ENCODE measurements at regions not wholly inside any gene's neighbourhood (a gene's known extent, or its start where the extent isn't known, plus 50 kb on each side); places are given as distances from the start of the nearest gene placed in this dataset.
A peak's percentile ranks its signal among the peaks of the same experiment; 100 is the strongest.

DNA sequence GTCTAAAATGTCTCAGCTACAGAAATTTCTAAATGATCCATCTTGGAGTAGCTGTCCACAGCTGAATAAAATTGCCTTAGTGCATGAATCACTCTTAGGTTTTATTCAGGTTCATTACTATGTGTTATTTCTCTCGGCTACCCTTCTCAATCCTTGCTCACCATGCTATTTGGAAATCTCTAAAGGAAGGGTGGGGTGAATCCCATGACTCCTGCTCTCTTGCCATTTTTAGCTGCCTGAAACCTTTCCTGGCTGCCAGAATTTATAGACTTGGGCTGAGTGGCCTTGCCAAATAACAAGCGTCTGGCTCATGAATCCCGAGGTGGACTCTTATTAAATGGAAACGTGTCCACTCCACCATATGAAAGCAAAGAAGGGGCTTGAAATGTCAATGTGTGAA, 936.1 kb upstream of the SOX9 start:
- DNase-seq (peak in 1 of 2 donors; percentile 15), ATAC-seq (peak in 6 of 8 donors; percentile 47 to 95 (median 62))
- 56 to 60% methylated on average over 4 of the region's 4 CpGs for WGBS, 2 donors
- TF ChIP-seq, protein P1, sequence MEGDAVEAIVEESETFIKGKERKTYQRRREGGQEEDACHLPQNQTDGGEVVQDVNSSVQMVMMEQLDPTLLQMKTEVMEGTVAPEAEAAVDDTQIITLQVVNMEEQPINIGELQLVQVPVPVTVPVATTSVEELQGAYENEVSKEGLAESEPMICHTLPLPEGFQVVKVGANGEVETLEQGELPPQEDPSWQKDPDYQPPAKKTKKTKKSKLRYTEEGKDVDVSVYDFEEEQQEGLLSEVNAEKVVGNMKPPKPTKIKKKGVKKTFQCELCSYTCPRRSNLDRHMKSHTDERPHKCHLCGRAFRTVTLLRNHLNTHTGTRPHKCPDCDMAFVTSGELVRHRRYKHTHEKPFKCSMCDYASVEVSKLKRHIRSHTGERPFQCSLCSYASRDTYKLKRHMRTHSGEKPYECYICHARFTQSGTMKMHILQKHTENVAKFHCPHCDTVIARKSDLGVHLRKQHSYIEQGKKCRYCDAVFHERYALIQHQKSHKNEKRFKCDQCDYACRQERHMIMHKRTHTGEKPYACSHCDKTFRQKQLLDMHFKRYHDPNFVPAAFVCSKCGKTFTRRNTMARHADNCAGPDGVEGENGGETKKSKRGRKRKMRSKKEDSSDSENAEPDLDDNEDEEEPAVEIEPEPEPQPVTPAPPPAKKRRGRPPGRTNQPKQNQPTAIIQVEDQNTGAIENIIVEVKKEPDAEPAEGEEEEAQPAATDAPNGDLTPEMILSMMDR (IDR thresholded peaks at IDR 0.05) = no peak
- H3K27me3 ChIP-seq = no peaks in the 10 kb centered on the region
- intact Hi-C loops (cut with DNase I) = no loop called here
- no peaks in the 10 kb centered on the region for H3K36me3 ChIP-seq
- peak overlapping the region in 1 of 10 donors; percentile 20 for H3K27ac ChIP-seq
- H3K4me1 ChIP-seq = no peaks in the 10 kb centered on the region
- no peak overlapping the region for H3K4me3 ChIP-seq
- peaks cover 0 to 5% (median 0%) of the 10 kb centered on the region in 11 donors for H3K9me3 ChIP-seq

- no peak overlapping the region for H3K4me3 ChIP-seq
- no peaks in the 10 kb centered on the region for H3K4me1 ChIP-seq
- 89 to 95% methylated on average over 8 of the region's 8 CpGs for WGBS, 2 donors
- DNase-seq (no peak), ATAC-seq (no peak)
- TF ChIP-seq, protein P1 (IDR thresholded peaks at IDR 0.05) = no peak
- H3K27ac ChIP-seq = no peak overlapping the region
- H3K27me3 ChIP-seq = no peaks in the 10 kb centered on the region
- H3K36me3 ChIP-seq = no peaks in the 10 kb centered on the region
- intact Hi-C loops (cut with DNase I) = no loop called here
- H3K9me3 ChIP-seq = peaks cover 0 to 10% (median 0%) of the 10 kb centered on the region in 11 donors
Observed at GRCh38 chr17:71187145-71187878, 933.5 kb upstream of the SOX9 start.

DNA sequence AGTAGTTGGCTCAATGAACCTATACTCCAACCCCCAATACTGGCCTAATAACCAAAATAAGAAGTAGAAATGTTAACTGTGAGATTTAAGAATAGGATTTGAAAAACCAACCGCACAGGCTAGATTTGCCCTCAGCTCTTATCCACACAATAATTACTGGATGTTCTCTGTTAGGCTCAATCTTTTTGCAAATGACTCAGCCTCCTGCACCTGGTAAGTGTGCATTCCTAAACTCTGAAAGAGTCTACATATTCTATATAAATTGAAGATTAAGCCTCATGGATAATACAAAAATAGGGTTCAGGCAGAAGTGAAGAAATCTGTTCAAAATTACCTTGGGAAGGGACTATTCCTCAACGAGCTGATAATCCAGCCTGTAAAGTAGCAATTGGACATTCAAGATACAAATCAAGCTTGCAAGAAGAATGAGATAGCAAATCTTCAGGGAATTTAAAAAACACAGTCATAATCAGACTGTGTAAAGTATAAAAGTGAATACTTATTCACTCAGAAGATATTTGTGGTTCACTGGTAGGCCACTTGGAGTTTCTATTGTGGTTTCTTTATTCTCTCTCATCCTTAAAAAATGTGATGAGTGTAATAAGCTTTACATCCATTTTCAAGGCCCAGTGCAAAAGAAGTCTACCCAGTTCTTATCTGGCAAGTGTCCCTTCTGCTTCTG, 931.9 kb upstream of the SOX9 start:
- H3K4me3 ChIP-seq = no peak overlapping the region
- DNase-seq (no peak), ATAC-seq (no peak)
- no peaks in the 10 kb centered on the region for H3K36me3 ChIP-seq
- TF ChIP-seq, protein P1 (IDR thresholded peaks at IDR 0.05) = no peak
- WGBS, 2 donors = 70 to 73% methylated on average over 2 of the region's 2 CpGs
- H3K9me3 ChIP-seq = peaks cover 0 to 10% (median 0%) of the 10 kb centered on the region in 11 donors
- H3K4me1 ChIP-seq = no peaks in the 10 kb centered on the region
- H3K27me3 ChIP-seq = no peaks in the 10 kb centered on the region
- intact Hi-C loops (cut with DNase I) = no loop called here
- H3K27ac ChIP-seq = no peak overlapping the region

DNA sequence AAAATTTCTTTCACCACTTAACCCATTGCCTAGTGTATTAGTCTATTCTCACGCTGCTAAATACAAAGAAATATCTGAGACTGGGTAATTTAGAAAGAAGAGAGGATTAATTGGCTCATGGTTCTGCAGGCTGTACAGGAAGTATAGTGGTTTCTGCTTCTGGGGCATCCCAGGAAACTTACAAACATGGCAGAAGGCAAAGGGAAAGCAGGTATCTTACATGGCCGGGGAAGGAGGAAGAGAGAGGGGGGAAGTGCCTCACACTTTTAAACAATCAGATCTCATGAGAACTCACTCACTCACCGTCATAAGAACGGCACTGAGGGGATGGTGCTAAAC, 931.4 kb upstream of the SOX9 start:
- no peak for ATAC-seq
- Histone ChIP-seq H3K4me3 (no peak overlapping the region), H3K4me1 (no peaks in the 10 kb centered on the region), H3K9me3 (peaks cover 0 to 10% (median 0%) of the 10 kb centered on the region in 11 donors), H3K36me3 (no peaks in the 10 kb centered on the region), H3K27me3 (no peaks in the 10 kb centered on the region), H3K27ac (no peak overlapping the region)
- 69 to 85% methylated on average over 4 of the region's 4 CpGs for WGBS, 2 donors
- DNase-seq = no peak
- TF ChIP-seq, protein P1 (IDR thresholded peaks at IDR 0.05) = no peak
- intact Hi-C loops (cut with DNase I) = no loop called here
